Amniotic epithelial cell (primary cell): ENCODE measurements at regions not wholly inside any gene's neighbourhood (a gene's known extent, or its start where the extent isn't known, plus 50 kb on each side); places are given as distances from the start of the nearest gene placed in this dataset.
"Not testable (repeated sequence)": the region's sequence is repeated elsewhere in the genome, so short reads cannot be mapped to it uniquely, and the experiment has no call there.

Experiments used
- DNase-seq: peaks from one replicate; pipeline ENCODE4 v3.0.0-alpha.2; 2010; ENCODE audit warnings: low read depth

- not testable (repeated sequence) for DNase-seq
Observed at GRCh38 chr1:120665250-120665577, 58.5 kb upstream of the NBPF26 start.

GRCh38 chr1:120668187-120668586, 55.6 kb upstream of the NBPF26 start:
- DNase-seq = not testable (repeated sequence)
